ENCODE measurements at regions not wholly inside any gene's neighbourhood (a gene's known extent, or its start where the extent isn't known, plus 50 kb on each side); places are given as distances from the start of the nearest gene placed in this dataset.

DNA sequence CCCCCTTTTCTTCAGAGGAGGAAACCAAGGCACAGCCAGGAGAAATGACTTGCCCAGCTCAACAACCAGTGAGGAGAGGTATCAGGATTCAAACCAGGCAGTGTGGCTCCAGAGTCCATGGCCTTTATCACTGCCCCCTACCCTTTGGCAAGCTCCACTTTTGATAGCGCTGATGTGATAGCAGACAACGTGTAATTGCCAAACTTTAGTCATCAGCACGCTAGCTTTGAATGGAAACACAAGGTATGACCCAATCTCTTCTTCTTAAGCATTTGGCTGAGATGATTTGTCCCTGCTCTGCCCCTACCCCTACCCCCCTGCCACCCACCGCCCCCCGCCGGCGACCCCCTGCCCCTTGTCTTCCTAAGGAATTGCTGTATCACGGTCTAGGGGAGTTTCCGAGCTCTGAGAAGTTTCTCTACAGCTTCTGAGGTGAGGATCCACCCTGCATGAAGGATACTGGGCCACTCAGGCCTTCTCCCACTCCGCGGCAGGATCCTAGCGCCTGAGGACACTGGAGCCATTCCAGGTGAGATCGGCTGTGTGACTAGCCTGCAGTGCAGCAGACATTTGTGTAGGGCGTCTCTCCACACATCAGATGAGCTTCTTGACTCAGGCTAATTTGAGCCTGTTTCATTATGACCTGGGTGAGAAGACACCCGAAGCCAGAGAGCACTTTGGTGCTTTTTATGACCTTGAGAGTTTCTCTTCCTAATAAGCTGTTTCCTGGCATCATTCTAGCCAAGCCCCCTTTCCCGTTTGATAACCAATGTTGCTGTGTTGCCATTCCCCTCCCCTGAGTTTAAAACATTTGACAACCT lies 75.1 kb upstream of the MAP4K4 start:
- TF ChIP-seq POLR2AphosphoS5 (IDR thresholded peaks at IDR 0.05; ENCODE audit: low read depth, low read length) (no peak), POLR2A (IDR thresholded peaks at IDR 0.05; ENCODE audit: low read depth, low read length) (peak; percentile 43; the same call in 1 of the 2 replicates)

Data from GM12892 (cell line).